ENCODE measurements at regions not wholly inside any gene's neighbourhood (a gene's known extent, or its start where the extent isn't known, plus 50 kb on each side); places are given as distances from the start of the nearest gene placed in this dataset.

DNA sequence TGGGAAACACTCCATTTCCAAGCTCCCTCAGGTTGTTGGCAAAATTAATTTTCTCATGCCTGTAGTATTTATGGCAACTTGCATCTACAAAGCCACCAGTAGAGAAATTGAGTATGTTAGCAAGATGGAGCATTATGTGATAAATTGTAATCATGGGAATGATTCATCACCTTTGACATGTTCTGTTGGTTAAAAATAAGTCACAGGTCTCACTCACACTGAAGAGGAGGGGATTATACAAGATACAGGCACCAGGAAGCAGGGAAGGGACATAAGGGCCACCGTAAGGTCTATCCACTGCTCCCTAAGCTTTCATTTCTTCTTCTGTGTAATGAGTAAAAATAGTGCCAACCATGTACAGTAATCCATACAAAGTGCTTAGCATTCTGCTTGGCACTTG, 313.0 kb downstream of the GBA3 start:
- no peak for DNase-seq

DNA sequence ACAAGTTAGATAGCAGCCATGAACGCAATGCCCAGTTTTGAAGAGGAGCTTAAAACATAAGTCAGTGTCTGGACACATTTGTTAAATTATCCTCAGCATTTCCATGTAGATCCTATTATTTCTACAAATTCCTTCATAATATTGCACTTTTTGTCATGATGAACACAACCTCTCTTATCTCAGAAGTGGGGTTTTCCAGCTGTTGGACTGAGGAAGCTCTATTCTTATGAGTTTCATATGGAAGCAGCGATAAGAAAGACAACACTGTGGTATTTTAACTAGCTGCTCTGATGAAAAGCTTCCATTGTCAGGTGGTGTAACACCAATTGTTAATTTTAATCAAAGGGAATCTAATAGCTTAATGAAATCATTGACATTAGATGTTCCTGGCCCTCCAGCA, 308.7 kb downstream of the GBA3 start:
- no peak for DNase-seq

DNA sequence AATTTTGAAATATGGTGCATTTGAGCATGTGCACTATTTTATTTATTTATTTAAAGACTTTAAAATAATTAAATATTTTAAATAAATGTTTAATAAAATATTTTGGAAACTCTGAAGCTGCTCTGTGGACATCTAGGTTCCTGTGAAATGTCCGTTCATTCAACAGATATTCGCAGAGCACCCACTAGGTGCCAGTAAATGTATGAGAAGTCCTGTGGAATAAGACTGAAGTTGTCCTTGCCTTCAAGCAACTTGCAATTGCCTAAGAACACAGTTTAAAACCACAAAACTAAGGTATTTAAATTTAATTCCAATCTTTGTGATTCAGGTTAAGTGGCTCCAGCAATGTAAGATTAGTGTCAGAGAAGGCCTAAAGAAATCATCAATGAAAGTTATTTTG, 306.7 kb downstream of the GBA3 start:
- DNase-seq, result no peak

DNA sequence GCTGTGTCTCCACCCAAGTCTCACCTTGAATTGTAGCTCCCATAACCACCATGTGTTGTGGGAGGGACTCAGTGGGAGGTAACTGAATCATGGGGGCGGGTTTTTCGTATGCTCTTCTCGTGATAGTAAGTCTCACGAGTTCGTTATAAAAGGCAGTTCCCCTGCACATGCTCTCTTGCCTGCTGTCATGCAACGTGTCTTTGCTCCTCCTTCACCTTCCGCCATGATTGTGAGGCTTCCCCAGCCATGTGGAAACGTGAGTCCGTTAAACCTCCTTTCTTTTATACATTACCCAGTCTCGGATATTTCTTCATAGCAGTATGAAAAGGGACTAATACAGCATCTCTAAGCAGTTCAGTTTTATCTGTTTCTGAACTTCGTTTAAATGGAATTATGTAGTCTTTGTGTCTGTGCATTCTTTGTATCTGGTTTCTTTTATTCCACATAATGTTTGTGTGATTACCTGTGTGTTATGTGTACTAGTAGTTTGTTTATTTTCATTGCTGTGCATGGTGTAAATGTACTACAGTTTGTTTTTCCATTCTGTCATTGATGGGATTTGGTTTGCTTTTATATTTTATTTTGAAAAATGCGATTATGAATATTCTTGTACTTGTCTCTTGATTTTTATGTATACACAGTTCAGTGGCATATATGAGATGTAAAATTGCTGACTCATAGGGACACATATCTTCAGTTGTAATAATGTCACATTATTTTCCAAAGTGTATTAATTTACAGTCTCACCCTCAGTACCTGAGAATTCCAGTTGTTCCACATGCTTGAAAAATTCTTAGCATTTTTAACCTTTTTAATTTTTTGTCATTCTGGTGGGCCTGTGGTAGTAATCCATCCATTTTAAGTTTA, 304.9 kb downstream of the GBA3 start:
- no peak for DNase-seq

DNA sequence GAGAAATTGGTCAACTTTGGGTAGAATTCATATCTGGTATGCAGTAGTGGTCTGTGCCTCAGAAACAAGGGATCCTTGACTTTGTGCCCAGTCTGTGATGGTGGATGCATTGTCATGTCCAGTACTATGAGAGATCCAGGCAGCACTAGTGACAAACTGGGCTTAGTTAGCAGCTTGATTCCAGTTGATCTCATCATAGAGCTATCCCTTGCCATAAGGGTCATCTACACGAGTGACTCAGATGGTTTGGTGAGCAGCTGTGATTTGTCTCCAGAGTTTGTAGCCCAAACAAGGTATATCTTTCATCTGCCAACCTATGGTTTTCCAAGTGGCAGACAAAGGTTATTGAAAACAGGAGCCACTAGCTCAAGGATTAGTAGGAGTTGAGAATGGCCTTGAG, 298.8 kb downstream of the GBA3 start:
- DNase-seq, result no peak

DNA sequence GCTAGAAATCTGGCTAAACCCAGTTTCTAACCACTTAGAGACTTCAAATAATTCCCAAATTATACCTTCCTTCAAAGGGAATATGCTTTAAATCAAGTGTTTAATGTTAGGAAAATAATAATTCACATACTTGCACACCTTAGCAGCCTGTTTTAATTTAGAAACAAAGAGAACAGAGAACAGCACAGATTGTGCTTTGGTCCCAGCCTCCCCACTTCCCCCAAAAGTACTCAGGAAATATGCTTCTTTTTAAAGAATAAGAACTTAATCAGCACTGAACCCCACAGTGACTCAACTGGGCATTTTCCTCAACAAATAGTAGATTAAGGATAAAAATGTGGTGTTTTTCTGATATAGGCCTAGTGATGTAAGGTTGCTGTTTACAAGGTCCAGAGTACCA, 295.8 kb downstream of the GBA3 start:
- DNase-seq, result no peak

DNA sequence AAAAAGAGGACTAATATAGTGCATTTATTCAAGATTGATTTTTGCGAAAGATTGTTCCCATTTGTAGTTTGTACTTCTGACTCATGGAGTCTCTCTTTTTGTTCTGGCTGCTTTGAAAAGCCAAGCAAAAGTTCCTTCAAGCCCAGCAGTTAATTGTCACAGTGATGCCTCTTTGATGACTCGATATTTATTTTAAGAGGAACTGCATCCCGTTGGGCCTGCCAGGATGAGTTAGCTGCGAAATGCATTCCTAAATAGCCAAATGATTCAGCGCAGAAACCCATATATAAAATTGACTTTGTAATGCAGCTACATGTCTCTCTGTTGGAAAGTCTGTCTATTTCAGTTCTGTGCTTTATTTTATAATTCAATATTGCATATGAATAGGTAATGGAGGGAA, 295.1 kb downstream of the GBA3 start:
- DNase-seq, result no peak

DNA sequence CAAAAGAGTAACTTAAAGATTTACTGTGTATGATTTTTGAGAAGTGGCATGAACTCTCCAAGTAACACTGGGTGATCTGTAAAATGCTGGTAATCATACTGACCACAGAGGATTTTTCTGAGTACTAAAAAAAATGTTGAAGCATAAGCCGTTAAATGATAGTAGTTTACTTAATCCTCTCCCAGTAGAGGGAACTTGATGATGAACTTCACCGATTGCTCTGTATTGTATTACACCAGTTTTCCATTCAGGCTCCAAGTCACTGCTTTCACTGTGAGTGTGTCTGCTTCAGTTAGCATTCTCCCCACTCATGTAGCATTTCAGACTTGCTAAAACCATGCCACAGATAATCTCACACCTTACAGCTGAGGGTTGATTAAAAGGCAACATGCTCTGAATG, 294.1 kb downstream of the GBA3 start:
- DNase-seq, result no peak

DNA sequence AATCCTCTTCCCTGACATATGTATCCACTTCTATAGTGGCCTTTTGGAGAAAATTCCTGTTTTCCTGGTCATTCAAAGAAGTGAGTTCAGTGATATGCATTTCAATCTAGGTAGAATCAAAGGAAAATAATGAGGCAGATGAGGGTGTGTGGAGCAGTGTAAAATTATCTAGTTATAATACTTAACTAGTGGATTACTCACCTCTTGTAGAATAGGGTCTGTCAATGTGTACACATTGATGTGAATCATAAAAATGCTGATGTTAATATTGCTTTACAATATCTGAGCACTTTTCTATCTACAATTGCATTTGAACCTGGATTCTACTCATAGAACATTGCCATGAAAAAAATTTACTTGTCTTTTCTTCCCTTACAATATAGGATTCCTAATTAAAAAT, 293.5 kb downstream of the GBA3 start:
- no peak for DNase-seq

DNA sequence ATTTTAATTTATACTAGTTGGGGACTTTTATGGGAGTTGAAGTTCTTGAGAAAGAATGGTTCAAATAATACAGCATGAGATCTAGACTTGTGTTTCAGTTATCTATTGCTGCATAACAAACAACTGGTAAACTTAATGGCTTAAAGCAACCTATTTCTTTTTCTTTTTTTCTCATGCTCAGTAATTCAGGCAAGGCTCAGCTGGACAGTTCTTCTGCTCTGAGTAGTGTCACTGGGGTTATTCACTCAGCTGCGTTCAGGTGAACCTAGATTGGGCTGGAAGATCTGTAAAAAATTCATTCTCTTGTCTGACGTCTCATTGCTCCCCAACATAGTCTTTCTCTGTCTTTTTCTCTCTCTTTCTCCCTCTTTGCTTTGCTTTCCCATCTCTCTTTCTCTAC, 291.7 kb downstream of the GBA3 start:
- no peak for DNase-seq

DNA sequence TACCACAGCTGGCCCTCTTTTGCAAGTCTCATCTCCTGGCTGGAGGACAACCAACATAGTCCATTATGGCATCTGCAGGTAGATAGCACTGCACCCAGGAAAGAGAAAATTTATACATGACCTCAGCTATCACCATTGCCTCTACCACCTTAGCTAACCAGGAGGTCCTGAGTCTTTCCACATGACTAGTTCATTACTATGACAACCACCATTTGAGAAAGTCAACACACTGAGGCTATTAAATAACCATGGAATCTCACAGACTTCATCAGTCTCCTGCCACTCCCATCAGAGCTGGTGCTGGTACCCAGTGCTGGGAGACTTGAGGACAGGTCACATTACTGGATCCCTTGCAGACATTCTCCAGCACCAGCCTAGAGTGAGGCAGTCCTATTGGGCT, 285.9 kb downstream of the GBA3 start:
- DNase-seq, result no peak

DNA sequence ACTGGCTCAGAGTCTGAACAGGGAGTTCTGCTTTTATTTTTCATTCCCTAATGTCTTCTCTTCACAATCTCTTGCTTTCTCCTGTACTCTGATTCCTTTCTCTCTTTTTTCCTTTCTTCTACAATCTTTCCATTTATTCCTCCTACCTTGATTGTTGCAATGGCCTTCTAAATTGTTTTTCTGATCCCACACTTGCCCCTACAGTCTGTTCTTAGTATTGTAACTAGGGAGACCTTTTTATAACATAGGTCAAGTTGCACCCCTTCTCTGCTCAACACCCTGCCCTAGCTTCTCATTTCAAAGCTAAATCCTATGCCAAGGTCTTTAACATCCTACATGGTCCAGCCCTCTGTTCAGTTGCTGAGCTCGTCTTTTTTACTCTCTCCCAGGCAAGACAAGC, 277.9 kb downstream of the GBA3 start:
- no peak for DNase-seq

DNA sequence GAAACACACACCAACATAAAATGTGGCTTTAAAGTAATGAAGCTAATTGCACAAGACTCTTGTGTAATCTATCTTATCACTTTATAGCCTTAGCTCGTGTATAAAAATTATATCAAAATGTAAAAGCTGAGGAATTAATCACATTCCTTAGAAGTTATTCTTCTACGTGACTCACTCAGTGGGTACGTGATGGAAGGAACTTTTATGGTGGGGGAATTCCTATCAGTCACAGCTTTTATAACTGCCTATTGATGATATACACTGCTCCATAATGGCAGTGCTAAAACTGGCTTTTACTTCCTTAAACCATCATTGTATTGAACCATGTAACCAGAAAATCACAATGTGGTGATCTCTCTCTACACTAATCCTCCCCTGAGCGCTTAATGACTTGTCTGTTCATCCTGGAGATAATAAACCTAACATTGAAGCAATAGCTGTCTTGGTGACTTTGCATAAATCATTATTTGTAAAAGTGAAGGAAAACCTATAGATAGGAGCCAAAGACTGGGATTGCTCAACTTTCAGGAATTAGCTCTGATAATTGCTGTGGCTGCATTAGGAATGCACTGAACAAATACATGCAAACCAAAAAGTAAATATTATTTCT, 276.7 kb downstream of the GBA3 start:
- DNase-seq, result no peak

DNA sequence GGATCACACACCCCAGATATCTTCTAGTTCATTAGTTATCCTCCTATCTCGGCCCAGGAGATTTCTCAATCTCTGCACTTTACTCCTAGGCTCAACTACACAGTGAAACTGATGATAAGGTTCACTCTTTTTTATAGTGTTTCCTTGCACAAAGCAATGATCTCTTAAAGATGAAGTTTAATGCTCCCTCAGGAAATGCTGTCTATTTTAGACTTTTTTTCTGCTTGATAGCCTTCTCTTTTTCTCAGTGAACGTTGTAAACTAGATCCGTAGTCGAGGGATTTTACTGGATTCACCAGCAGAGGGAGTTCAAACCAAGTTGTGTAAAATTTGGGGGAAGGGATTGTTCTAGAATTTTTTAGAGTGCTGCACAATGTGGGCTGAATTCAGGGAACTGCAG, 269.6 kb downstream of the GBA3 start:
- no peak for DNase-seq

DNA sequence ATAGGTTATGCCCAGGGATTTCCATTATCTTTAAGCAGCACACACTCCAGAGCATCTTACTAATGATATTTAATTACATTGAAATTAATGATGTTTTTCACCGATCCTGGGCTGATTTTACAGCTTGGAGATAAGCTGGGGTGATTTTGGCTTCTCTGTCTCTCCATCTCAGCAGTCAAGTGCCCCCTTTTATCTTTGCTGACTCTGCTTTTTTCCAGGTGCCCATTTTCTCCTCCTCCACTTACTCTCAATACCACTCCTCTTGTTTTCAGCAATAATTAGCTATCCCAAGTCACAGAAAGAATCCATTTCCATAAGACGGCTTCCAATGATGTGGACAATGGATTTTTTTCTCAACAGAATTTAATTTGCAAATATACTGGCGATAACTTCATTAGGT, 266.7 kb downstream of the GBA3 start:
- DNase-seq, result no peak

DNA sequence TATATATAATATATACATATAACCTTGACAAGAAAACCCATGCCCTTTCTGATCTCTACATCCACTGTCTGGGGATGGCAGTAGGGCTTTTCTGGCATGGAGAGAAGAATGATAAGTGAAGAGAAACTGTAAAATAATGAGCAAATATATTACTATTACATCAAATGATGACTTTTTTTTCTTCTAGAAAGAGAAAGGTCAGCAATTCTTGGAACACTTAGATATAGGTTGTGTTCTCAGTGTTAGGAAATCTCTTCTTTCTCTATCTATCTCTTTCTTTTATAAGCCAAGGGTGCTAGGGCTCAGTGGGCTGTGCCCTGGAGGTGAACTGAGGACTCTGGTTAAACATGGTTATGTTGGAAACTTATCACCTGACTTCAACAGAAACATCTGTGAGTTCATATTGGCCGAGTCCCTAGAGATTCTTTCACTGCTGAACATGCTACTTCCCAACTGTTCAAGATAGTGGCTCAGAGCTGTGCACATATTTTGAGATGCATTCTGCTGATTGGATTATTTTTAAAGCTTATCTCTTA, 265.1 kb downstream of the GBA3 start:
- DNase-seq, result no peak

DNA sequence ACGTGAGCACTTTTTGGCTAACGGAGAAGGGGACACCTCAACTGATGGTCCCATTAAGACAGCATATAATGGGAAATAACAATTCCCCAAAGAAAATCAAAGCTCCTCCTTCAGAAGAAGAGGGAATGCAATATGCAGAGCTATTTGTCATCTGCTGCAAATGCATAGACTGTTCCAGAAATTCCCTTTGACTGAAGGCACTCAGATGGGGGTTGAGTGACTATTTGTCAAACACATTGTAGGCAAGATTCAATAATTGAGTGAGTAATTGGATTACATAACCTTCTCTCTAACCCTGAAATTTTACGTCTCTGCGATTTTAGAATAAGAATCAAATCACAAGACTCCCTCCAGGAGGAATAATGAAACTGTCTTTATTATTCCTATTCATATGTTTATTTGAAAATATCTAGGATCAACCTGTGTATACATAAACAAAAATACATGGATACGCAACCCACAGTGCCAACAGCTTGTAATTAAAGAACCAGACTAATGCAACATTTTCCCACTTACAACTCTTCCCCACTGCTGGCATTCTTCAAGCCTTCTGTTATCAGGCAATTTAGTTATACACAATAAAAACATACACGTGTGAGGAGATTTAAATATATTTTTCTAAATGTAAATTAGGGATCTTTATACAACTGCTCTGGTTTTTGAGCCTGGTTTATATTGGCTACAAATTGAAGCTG, 256.6 kb downstream of the GBA3 start:
- no peak for DNase-seq

DNA sequence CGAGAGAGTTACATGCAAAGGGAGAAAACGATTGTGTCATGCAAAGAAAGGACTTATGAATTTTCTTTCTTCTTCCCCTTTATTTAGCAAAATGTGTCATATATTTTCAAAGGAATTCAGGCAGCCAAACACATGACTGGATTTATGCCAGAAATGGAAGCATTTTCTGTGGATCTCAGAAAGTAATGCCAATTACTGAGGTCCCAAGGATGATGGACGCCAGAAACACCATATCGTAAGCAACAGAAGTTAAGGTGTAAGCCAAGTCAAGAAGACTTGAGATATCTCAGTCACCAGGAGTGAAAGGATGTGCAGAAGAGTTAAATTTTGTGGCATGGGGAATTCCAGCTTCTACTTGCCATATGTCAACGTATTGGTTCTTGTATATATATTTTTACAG, 255.1 kb downstream of the GBA3 start:
- DNase-seq, result no peak

DNA sequence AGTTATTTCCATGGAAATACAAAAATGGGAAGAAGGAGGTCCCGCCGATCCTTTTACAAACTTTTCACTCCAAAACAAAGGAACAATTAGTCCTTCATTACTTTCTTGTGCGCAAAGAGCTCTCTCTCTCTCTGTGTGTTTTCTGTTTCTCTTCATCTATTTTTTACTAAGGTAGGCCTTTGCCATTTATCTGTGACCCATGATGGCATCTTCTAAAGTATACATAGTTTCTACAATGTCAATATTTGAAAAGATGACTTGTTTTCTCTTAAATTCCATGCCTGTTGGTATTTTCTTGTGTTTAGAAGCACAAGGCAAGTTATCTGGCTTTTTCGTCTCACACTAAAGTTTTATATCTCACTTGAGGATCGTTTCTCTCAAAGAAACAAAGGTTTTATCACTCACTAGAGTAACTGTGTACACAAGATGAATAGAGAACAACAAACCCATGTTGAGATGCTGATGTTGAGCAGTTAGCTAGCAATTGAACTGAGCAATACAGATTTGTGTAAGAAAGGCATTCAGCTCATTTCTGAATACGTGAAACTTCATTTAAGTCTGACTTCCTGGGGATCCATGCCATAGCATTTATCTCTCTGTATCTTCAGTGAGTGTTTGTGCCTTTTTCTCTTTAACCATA, 250.3 kb downstream of the GBA3 start:
- no peak for DNase-seq

DNA sequence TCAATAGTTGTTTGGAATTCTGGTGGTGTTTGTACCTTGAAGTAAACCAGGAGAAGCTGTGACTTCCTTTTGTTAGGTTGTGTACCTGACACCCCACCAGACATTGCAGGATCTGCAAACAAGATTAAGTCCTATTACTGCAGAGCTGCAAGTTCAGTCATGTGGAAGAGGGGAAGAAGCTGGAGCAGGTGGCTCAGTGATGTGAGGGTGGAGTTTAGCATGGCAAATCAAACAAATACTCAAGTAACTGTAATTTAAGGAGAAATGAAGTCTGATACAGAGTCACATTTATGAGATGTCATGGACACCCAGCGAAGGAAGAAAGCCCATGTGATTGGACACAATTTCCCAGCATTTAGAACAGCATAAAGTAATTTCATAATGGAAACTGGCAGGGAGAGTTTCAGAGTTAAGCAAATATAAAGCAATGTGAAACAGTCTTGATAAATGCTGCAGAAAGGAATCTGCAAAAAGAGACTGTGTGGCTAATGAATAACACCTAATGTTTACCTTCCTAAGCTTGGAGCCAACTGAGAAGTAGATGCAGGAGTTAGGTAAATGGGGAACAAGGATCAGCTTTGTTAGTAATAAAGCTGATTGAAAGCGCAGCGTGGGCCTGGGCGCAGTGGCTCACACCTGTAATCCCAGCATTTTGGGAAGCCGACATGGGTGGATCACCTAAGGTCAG, 249.1 kb downstream of the GBA3 start:
- DNase-seq, result no peak

DNA sequence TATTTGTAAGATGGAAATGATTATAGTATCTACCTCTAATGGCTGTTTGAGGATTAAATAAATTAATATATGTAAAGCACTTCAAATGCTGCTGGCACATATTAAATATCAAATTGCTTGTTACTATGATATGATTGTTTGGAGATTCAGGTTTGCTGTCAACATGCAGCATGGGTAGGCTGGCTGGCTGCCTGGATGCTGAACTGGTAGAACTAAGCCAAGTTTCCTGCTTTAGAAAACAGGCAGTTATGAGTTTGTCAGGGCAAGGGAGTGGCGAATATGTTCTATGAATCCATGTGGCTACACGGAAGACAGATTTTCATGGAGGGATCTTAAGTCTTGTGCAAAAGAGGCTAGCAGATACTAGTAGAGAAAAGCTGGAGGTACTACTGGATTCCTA, 239.6 kb downstream of the GBA3 start:
- DNase-seq, result no peak

DNA sequence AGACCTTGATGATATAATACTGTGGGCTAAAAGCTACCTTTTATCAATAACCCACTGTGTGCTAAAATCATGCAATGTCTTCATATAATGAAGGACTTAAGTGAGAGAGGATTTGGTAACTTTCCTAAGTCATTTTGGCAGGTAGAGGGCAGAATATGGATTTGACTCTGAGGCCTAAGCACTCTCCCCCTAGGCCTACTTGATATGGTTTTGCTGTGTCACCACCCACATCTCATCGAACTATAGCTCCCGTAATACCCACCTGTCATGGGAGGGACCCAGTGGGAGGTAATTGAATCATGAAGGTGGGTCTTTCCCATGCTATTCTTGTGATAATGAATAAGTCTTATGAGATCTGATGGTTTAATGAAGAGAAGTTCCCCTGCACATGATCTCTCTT, 229.7 kb downstream of the GBA3 start:
- no peak for DNase-seq

DNA sequence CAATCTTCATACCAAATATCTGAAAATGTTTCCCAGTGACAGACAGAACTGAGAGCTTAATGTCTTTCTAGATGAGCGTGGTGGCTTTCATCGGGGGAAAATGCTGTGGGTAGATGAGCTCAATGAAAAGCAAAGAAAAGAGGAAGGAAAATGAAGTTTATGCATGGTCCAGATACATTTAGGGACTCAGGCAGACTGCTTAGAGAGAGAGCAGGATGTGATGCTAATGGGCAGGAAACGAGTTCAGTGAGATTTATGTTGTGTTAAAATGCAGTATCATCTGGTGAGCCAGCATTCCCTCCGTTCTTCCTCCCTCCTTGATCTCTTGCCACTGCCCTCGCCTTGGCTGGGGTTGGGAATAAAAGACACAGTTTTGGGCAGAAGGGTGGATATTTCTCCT, 229.2 kb downstream of the GBA3 start:
- DNase-seq, result no peak

Data from CD4-positive, alpha-beta T cell treated with Interleukin-21 for 1 hour (primary cell).